G401.6 (cell line): ENCODE measurements at regions not wholly inside any gene's neighbourhood (a gene's known extent, or its start where the extent isn't known, plus 50 kb on each side); places are given as distances from the start of the nearest gene placed in this dataset.

ENCODE experiments used
- FAIRE-seq: peaks from 2 replicates; lab custom pipeline; 2012; peaks lifted over from hg19 to GRCh38; lab: Jason Lieb, UNC

DNA sequence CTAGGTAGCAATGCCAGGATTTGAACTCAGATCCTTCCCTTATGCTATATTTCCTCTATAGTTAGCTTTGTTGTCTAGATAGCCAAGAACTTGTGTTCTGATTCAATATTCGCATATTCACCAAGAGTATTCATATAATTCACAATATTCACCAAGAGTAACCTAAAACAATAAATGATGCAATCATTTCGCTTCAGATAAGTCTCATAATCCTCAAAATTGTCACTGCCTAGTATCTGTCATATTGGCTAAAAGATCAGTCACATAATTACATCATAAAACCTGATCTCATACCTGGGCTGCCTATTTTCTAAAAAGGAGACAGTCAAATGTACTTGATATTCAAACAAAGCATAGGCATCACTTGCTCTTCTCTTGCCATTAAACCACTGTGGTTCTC, 199.7 kb upstream of the CPEB2 start:
- FAIRE-seq = no peak

DNA sequence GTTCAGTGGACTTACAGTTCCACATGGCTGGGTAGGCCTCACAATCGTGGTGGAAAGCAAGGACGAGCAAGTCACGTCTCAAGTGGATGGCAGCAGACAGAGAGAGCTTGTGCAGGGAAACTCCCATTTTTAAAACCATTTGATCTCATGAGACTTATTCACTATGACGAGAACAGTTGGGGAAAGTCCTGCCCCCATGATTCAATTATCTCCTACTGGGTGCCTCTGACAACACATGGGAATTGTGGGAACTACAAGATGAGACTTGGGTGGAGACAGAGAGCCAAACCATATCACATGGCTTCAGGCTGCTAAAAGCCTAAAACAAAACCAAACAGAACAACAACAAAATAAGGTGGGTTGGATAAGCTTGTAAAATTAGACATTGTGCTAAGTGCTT, 194.4 kb upstream of the CPEB2 start:
- FAIRE-seq = no peak

DNA sequence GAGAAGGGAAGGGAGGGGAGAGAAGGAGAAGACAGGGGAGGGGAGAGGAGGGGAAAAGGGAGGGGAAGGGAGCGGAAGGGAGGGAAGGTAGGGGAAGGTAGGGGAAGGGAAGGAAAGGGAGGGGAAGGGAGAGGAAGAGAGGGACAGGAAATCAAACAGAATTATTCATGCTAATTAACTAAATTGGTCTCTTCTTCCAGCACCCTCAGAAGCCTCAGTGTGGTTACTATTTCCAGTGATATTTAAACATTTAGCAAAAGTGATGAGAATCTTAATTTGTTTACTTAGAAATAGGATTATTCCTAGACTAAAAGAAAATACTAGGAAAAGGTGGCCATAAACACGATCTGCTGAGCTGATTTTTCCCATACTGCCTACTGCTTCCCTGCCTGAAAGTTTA, 193.1 kb upstream of the CPEB2 start:
- no peak for FAIRE-seq

DNA sequence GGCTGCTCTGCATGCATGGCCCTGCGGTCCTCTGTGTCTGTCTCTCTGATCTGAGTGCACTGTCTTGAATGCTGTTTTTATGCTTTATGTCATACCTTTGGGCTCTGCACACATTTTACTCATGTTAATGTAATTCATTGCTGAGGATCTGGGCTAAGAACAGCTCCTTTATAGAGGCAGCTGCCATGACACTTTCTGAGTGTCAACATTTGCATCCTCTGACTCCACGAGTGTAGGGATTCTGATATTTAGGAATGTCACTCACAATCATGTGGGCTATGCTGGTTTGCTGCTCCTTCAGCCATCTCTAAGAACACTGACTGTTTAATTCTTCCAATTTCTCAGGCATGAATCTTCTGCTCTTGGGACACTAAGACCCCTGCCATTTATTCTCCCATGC, 192.2 kb upstream of the CPEB2 start:
- no peak for FAIRE-seq

DNA sequence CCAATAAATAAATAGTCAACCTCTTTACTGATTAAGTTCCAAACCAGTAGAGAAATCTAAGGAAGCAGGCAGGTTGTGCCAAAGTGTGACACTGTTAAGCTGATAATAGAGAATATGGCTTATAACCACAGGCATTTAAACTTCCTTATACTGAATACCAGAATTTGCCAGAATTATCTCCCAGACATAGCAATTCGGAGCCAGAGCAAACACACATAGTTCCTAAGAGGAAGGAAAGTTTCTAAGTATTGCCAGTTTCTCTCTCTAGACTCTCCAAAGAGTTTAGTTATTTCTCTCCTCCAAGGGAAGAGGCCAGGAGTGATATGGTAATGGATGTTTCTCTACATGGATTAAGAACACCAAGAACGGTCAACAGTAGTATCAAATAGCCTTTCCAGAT, 191.7 kb upstream of the CPEB2 start:
- no peak for FAIRE-seq

DNA sequence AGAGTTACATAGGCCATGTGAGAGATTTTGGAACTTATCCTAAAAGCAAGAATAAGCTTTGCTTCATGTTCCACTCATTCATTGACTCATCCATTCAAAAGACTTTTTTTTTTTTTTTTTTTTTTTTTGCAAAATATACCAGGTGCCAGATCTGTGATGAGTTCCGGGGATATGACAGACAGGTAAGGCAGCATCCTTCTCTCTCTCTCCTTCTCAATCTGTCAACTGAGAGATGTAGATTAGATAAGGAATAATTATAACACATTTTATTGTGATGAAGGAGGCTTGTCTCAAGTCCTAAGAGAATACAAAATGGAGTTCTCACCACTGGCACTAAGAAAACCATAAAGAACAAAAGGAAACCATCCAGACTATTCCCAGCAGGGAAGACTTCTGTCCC, 190.2 kb upstream of the CPEB2 start:
- FAIRE-seq = no peak

DNA sequence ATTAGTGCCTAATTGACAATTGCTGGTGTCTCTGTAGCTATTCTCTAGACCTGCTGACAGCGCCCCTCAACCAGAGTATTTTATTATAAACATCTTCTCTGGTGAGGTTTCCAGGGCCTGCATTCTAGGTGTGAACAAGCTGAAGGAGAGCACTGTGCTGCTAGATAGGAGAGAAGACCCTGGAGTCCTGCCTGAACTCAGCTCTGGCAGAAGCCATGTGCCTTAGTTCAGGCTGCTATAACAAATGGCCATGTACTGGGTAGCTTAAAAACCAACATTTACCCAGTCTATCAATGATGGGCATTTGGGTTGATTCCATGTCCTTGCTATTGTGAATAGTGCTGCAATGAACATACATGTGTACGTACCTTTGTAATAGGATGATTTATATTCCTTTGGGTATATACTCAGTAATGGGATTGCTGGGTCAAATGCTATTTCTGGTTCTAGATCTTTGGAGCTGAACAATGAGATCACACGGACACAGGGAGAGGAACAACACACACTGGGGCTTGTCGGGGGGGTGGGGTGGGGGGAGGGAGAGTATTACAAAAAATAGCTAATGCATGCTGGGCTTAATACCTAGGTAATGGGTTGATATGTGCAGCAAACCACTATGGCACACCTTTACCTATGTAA, 185.5 kb upstream of the CPEB2 start:
- no peak for FAIRE-seq

DNA sequence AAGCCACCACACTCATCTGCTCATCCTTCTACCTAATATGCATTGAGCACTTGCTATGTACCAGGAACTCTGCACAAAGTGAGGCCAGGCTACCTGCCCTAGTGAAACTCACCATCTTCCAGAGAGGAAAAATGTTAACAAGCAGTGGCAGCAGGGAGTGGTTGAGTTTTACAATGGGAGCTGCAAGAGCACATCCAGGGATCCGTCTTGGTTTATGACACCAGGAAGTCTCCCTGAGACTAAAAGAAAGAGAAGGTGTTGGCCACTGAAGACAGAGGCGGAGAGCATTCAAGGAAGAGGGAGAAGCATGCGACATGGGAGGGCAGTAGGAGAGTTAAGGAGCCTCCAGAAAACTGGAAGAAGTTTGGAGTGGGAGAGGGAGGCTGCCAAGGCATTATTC, 178.1 kb upstream of the CPEB2 start:
- FAIRE-seq = no peak

DNA sequence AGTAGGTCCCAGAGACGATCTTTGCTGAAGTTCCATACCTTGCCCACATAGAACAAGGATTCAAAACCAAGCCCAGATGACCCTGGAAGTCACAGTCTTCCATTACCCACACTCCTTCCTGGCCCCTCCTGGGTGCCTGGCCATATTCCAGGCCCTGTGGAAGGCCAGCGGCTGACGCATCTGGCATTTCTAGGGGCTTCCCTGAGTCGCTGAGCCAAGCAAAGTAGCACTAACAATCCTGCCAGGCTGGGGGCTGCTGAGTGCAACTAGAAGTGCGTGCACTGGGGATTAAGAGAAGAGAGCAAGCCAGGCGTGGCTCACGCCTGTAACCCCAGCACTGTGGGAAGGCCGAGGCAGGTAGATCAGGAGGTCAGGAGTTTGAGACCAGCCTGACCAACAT, 175.2 kb upstream of the CPEB2 start:
- FAIRE-seq = no peak

DNA sequence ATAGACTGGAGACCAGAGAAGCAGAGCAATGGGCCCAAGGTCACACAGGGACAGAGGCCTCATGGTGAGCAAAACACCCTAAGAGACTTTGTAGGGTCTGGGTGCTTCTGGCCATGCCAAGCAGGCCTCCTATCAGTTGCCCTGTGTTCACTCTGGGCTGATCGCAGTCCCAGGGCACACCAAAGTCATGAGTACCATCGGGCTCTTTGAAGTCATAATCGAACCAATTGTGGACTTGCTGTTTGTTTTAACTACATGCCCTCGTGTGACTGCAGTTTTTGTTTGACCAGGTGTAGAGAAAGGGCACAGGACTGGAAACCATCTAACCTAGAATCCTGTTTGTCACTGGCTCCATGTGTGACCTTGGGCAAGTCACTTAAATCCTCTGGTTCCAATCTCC, 172.5 kb upstream of the CPEB2 start:
- no peak for FAIRE-seq

DNA sequence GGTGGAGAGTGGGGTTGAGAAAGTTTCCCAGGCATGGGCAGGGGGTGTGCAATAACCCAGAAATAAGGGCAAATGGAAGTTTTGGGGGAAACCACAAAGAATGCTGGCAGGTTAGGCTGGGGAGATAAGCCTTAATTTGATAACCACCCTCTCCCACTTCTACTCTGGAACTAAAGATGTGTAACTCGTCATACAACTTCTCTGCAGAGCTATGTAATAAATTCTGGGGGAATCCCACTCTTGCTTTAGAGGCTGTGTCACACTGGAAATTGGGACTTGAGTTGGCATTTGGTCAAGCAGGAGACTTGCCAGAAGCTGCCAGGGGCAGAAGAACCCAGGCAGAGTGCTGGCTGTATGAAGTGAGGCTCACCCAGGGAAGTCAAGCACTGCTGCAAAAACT, 170.9 kb upstream of the CPEB2 start:
- FAIRE-seq = no peak

DNA sequence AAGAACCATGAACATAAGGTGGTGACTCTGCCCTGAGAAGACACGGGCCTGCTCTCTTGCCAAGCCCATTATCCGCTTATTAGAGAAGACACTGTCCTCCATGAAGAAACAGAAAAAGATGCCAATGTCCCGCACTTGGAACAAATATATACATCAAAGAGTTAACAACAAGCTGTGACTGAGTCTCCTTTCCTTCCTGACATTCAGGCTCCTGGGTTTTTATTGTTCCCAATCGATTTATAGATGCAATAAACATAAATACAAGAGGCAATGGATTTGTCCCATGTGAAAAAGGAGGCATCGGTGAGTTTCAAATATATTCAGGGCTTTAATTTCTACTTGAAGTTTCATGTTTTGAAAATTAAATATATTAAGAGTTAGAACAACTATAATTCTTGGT, 169.2 kb upstream of the CPEB2 start:
- FAIRE-seq = no peak

DNA sequence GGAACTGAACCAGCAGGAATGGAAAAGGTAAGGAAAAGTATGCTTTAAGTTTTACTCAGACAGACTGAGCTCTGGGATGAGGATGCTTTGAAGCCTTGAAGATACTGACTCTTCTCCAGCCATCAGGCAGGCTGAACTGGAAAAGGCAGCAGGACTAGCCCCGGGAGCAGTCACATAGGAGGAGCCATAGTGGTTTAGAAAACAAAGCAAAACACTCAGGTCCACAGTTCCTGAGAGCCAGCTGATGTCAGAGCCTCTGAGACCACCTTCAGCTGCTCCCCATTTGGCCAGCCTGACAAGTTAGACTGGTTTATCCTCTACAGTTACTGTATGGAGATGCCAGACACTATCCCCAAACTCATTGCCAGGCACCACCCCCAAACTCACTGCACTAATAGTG, 167.9 kb upstream of the CPEB2 start:
- FAIRE-seq = no peak

DNA sequence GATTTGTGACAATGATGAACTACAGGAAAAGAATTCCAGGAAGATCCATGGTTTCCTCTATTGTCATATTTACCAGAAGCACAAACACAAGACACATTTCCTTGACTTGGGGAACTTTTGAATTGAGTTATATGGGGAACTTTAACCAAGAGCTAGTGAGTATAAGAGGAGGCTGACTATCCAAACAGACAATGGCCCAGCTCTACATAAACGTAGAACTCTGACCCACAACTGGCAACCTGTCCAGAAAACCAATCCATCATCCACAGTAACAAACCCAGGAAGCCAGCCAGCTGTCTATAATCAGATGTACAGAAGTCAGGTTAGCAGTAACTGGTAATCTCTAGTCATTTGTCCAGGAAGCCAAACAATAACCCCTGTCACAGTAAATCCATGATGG, 167.0 kb upstream of the CPEB2 start:
- no peak for FAIRE-seq

DNA sequence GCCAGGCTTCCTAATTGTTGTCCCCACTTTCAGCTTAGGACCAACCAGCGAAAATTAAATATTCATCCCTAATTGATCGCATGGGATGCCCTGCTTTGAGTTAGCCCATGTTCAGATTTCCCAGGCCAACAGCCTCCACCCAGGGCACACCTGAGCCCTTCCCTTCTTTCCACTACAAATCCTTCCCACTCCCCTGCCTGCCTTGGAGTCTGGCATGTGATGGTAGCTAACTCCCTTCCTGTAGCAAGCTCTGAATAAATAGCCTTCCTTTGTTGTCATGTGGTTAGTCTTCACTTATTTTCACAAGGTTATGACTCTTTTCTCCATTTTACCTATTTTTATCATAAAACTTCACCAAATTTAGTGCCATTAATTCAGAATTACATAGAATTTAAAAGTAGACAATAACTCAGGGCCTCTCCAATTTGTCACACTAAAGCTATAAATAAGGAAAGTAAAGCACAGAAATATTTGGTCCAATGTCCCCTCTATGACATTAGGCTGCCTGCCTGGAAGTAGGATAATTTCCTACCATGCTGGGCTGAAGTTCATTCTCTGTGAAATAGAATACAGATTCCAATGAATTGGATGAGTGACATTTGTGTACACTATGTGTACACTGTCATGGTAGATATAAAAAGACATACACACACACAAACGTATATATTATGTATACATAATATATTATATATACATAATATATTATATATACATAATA, 166.4 kb upstream of the CPEB2 start:
- no peak for FAIRE-seq

DNA sequence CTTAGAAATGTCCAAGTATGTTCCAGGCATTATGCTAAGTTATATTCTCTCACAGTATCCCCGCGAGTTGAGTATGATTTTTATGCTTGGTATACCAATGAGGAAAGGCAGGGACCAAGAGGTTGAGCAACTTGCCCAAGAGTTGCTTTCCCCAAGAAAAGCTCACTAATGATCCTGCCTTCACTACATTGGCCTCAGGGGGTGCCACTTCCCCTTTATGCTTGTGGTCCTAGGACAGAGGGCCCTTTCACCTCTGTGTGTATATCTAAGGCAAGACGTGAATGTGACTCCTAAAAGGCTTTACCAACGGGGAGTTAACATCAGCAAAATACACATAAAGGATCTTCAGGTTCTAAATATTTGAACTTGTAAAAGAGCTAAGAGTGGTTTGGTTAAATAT, 164.4 kb upstream of the CPEB2 start:
- FAIRE-seq = no peak

DNA sequence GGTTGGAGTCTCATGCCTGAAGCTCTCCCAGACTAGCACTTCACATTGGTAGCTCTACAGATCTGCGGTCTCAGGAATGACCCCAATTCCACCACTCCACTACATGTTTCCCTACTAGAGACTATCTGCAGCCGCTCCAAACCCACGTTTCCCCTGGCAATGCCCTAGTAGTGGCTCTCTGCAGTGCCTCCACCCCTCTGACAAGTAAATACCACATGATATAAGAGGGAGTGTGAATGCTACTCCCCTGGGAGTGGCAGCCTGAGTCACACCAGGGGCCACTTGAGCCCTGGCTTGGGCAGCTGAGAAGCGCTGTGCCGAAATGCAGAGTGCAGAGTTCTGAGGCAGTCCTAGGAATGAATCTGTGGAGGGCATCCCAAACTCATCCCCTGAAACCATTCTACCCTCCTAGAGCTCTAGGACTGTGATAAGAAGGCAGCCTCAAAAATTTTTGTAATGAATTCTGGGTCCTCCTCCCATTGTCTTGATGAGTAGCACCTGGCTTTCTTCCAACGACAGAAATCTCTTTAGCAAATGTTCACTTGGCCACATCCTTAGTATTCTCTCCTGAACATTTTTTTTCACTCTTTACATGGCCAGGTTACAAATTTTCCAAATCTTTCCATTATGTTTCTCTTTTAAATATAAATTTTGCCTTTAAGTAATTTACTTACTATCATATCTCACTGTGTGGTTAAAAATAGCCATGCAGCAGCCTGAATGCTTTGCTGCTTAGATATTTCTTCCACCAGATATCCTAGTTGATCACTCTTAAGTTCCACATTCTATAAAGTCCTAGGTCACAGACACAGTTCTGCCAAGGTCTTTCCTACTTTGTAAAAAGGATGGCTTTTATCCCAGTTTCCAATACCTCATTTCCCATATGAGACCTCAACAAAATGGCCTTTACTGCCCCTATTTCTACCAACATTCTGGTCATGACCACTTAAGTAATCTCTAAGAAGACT, 160.2 kb upstream of the CPEB2 start:
- FAIRE-seq = no peak

DNA sequence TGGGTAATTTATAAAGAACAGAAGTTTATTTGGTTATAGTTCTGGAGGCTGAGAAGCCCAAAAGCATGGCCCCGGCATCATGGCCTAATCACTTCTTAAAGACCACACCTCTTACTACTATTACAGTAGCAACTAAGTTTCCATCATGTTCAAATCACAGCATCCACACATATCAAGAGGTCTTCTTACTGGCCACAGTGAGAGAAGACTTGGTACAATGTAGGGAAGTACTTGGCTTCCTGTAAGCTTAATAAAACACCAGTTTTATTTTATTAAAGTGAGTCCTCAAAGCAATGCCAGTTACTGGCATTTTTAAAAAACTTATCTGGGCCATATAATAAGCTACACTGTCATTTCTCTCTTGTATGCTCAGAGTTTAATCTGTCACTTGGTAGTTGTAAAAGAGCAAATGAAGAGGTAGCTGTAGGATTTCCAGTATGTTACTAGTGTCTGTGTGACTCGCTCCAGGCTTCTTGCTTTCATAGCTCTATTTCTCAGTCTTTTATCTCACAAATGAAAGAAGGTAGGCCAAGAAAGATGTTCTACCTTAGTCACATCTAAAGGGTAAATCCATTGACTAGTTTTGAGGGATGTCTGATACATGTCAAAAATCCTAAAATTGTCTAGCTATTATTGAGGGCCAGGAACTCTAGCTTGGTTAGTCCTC, 159.2 kb upstream of the CPEB2 start:
- FAIRE-seq = no peak

DNA sequence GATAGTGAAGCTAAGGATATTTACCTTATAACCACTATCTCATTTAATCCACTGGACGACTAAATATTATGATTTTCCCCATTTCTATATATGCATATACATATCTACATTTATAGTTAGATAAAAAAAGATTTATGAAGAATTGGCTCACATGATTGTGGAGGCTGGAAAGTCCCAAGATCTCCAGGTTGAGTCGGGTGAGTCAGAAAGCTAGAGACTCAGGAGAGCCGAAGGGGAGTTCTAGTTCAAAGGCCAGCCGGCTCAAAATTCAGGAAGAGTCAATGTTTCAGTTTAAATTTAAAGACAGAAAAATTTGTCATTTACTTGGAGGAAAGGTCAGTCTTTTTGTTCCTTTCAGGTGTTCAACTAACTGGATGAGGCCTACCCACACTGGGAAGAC, 158.2 kb upstream of the CPEB2 start:
- no peak for FAIRE-seq

DNA sequence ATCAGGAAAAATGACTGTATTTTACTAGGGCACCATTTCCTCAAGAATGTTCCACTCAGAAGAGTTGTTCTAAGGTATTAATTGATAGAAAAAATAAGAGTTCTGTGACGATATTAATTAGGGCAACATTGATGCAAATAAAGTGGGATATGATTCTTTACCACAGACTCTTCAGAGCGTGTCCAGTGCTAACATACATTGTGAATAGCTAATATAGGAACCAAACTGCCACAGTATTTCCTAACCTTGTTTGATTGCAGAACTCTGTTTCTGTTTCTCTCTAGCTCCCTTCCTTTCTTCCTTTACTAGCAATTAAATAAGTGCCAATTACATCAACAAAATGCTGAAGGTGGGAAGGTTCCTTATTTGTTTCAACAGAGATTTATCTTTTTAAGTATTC, 154.1 kb upstream of the CPEB2 start:
- FAIRE-seq = no peak

DNA sequence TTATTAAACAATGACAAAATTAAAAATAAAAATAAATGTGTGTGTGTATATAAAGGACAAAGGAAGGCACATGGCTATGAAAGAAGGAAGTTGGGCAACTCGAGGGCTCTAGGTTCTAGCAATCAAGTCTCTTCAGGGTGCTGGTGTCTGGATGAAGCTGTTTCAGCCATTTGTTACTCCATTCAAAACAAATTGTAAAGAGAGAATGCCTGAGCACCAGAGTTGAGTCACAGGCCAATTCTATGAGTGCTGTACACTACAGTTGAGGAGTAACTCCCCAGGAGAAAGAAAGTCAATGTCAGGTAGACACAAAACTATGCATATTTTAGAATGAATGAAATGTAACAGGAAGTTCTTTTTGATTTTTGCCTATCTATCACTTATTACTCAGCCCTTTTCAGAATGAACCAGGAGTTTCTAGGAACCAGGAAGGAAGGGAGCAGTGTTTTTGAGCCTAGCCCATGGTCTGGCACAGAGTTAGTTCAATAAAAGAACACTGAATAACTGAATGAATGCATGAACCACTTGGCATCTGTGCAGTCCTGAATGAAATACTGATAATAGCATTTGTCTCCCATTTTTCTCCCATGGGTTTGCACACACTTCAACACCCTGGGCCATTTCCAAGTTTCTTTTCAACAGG, 151.7 kb upstream of the CPEB2 start:
- FAIRE-seq = no peak
